Muscle of back (tissue), 3 donors: ENCODE measurements at regions not wholly inside any gene's neighbourhood (a gene's known extent, or its start where the extent isn't known, plus 50 kb on each side); places are given as distances from the start of the nearest gene placed in this dataset.
"Not testable (repeated sequence)": the region's sequence is repeated elsewhere in the genome, so short reads cannot be mapped to it uniquely, and the experiment has no call there.

Experiments
- DNase-seq, 3 donors: peaks; one replicate each; pipeline versions ENCODE4 v3.0.0 to v3.0.0-alpha.2; 2013

DNA sequence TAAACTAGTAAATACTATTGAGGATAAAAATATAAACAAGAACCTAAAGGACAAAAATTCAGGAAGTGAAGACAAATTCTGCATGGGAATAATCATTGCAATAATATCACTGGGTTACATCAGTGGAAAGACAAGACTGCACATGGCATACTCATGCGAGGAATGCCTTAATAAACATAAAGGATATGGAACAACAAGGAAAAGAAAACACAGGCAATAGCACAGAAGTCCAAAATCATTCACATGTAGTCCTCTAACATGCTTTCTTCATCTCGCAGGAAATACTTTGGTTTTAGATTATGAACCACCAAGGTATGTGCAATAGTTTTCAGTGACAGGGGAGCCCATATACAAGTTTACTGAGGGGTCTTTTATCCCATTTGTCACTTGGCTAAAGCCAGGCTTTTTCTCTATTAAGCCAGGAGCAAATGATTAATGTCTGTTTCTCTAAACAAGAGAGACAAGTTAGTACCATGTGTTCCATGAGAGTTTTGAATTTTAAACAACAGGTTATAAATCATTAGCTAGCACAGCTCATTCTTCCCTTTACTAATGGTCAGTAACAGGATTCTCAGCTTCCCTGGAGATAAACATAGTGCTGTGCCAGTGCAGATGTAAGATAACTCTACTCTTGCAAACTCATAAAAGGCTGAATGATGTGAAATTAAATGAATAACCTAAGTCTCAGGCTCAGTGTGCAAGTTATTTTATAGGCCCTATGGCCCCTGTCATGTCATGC, 353.6 kb upstream of the FSIP2 start:
- peak in 2 of 3 donors; percentile 3 to 42 for DNase-seq

DNA sequence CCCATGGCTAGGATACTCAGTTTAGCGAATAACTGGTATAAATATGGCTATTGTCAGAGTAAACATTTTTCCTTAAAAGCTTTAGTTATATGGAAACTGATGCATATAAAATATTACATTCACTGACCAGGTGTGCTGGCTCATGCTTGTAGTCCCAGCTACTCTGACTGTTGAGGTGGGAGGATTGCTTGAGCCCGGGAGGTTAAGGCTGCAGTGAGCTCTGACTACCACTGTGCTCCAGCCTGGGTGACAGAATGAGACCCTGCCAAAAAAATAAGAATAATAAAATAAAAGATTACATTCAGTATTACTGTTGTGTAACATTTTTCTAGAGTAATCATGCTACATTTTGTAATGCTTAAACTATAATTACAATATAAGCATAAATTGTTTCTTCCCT, 350.4 kb upstream of the FSIP2 start:
- DNase-seq = no peak

DNA sequence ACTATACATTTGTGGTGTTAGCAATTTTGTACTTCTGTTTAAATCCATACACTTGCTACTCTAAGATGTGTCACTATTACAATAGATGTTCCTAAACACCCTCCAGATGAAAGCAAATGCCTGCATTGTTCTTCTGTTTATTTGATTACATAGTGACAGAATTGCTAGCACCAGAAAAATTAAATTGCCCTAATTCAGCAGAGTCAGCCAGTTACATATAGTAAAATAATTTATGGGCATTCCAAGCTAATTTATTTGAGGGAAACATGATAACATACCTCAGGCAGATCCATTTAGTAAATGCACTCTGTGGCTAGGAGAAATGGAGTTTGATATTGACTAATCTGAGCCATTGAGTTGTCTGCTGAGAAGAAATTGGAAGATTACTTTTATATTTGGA, 347.1 kb upstream of the FSIP2 start:
- DNase-seq = no peak

DNA sequence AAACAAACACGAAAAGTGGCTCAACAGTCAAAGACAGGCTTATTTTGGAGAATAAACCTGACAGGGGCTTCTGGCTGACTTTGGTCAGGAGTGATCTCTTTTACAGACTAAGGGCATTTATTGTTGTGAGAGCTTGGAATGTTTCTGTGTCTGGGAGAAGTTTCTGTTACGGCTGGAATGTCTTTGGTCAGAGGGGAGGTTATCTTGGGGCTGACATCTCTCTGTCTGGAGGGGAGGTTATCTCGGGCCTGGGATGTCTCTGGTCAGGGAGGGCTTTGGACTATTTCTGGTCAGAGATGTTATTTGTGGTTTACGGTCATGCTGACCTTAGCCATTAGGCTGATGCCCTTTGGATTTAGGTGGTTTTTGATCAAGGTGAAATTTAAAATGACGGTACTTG, 345.5 kb upstream of the FSIP2 start:
- DNase-seq = no peak

DNA sequence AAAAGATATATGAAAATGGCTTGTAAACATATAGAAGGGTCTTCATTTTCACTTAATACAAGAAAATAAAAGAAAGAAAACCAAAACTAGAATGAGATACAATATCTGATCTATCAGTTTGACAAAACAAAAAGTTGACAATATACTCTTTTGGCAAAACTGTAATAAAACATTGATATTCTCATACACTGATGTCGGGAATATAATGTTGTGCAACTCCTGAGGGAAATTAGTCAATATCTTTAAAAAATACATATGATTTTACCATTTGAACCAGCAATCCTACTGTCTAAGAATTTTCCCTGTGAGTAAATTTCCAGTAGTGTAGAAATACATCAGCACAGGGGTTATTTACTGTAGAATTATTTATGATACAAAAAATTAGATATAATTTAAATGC, 336.1 kb upstream of the FSIP2 start:
- DNase-seq = no peak

DNA sequence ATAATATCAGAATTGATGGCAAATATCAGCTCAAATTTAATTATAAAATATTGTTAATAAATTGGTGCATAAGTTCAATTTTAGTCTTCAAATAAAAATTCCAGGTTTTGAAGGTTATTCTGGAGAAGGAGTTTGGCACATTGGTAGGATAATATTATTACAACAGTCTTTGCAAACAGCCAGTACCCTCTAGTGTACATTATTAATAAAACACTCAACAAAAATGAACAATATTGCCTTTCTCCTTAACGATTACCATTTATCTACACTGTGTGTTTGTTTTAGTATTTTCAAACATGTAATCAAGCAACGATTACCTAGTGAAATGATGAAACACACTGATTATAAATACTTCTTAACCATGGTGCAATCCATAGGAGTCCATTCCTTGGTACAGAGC, 334.0 kb upstream of the FSIP2 start:
- no peak for DNase-seq

DNA sequence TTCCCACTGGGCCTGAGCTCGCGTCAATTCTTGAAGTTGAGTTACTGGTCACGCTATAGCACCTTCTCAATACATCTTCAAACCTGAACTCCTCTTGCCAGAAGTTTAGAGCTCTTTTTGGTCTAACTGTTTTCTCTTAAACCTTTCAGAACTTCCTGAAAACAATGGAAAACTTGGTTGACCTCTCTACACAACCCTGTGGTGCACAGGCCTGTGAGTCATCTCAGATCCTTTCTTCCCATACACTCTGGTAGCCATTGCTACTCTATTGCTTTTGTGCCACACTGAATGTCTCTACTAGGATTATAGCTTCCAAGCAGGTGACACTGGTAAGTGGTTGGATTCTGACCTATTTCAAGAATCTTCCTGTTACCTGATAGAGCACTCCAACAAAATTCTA, 321.5 kb upstream of the FSIP2 start:
- no peak for DNase-seq

DNA sequence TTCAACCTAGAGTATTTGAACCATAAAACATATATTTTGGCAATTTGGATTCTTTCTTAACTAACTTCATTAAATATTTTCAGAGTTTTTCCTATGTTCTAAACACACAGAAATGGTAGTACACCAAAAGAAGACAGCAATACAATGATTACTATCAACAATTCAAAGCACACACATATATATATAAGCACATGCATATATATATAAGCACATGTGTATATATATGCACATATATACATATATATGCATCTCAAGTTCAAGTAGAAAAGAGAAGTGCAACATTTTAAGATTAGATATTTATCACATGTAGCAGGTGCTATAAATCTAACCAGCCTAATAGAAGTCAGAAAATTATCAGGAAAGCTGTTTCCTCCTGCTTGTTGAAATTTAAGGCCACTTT, 320.9 kb upstream of the FSIP2 start:
- no peak for DNase-seq

DNA sequence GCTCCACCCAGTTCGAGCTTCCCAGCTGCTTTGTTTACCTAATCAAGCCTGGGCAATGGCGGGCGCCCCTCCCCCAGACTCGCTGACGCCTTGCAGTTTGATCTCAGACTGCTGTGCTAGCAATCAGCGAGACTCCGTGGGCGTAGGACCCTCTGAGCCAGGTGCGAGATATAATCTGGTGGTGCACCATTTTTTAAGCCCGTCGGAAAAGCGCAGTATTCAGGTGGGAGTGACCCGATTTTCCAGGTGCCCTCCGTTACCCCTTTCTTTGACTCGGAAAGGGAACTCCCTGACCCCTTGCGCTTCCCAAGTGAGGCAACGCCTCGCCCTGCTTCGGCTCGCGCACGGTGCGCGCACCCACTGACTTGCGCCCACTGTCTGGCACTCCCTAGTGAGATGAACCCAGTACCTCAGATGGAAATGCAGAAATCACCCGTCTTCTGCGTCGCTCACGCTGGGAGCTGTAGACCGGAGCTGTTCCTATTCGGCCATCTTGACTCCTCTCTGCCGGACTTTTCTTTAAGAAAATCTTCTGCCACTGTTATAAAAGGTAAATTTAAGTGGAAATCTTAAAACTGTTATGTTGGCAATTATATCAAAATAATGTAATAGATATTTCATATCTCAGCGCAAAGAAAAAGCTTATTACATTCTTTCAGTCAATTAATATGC, 313.5 kb upstream of the FSIP2 start:
- DNase-seq = not testable (repeated sequence)

DNA sequence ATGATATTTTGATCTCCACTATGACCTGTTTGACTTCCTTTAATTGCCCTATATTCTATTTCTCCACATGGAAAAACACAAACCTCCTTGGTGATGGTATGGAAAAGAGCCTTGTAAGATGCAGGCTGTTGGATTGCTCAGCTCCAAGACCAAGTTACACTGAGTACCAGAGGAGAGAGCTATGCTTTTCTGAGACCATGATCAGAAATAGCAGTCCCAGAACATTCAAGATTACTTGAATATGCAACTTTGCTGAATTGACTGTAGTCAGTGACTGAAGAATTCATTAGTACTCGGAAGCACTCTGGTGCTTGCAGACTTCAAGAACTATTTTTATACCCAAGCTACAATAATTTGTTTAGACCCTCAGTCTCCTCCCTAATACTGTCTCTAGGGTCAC, 310.6 kb upstream of the FSIP2 start:
- DNase-seq = no peak

DNA sequence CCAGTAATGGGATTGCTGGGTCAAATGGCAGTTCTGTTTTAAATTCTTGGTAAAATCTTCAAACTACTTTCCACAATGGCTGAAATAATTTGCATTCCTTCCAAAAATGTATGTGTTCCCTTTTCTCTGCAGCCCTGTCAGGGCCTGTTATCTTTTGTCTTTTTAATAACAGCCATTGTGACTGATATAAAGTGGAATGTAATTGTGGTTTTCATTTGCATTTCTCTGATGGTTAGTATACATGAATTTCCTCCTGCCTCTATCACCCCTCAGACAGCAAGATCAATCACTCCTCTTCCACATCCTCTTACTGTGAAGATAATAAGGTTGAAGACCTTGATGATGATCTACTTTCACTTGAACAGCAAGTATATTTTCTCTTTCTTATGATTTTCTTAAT, 304.8 kb upstream of the FSIP2 start:
- DNase-seq = peak in 1 of 3 donors; percentile 40

DNA sequence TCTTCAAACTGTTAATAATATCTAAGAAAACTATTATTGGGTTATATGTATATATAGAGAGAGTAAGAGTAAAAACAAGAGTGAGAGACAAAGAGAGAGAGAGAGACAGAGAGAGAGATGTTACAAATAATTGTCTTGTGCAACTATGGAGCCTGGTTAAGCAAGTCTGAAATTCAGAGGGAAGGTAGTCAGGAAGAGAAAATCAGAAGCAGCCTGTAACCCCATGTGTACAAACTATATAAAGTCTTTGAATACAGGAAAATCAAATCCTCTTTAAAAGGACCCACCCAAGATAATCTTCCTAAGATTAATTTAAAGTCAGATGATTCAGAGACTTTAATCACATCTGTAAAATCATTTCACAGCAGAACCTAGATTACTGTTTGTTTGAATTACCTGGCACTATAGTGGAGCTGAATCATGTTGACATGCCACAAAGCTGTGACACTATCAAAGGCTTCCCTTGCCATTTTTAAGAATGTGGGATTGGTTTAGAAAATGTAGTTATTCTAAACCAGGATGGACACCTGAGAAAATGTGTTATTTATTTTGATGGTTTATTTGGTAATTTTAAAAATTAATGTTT, 301.7 kb upstream of the FSIP2 start:
- DNase-seq = no peak

DNA sequence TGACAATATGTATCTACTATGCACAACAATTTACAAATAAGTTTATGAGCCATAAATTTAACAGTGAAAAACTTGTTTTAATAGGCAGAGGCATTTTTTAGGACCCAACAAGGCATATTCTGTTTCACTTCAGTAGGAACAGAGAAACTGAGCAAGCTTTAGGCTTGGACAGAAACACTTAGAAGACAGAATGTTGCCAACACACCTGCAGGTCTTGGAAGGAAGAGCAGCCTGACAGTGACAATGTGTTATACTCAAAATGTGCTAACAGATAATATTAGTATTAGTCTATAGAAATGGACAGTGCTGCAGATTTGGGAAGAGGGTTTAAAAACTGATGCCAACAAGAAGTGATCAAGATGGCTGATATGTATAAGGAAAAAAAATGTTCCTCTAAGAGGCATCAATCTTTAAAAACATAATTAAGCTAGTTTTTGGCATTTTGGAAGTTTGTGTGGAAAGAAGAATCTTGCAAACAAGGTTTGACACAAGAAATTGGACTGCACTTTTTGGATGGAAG, 297.1 kb upstream of the FSIP2 start:
- DNase-seq = peak; percentile 38 to 71 (median 47)

DNA sequence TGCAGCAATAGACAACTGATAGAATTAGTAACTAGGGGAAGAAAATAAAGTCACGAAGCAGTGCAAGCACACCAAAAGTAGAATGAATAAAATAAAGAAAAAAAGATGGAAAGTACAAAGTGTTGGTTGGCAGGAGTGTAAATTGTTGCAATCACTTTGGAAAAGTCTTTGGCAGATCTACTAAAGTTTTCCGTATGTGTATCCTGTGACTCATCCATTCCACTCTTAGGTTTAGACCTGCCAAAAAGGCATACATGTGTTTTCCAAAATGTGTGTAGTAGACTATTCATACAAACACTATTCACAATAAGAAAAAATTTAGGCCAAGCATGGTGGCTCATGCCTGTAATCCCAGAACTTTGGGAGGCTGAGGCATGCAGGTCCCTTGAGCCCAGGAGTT, 282.1 kb upstream of the FSIP2 start:
- DNase-seq = peak; percentile 55 to 78 (median 64)

DNA sequence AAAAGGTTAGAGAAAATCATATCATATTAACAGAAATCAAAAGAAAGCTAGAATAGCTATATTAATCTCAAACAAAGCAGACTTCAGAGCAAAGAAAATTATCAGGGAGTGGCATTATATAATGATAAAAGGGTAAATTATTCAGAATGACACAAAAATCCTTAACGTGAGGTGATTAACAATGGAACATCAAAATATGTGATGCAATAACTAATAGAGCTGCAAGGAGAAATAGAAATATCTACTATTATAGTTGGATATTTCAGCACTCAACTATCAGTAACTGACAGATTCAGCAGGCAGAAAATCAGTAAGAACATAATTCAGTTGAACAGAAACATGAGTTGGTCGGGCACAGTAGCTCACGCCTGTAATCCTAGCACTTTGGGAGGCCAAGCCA, 275.1 kb upstream of the FSIP2 start:
- DNase-seq = no peak

DNA sequence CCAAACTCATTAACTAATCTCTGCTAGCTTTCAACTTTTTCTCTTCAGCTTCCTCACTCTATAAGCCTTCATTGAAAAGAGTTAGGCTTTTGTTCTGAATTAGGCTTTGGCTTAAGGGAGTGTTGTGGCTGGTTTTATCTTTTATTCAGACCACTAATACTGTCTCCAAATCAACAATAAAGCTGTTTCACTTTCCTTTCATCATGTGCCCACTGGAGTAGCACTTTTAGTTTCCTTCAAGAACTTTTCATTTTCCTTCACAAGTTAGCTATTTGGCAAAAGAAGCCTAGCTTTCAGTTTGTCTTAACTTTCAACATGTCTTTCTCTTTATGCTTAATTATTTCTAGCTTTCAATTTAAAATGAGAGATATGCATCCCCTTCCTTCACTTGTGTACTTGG, 271.7 kb upstream of the FSIP2 start:
- no peak for DNase-seq

DNA sequence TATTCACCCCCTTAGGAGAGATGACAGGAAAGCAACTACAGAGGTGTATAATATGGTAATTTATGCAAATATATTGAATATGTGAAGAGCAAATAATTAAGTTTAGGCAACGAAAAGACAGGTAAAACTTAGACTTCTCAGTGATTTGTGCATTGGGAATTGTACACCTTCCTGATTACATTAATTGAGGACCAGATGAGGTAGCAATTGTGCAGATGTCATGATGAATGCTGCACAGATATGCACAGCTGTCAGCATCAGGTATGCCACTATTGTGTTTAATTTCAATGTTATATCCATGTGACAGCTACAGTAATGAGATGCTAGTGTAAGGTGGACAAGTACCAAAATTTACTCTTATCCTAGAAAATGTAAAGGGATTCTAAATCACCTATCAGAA, 267.2 kb upstream of the FSIP2 start:
- no peak for DNase-seq

DNA sequence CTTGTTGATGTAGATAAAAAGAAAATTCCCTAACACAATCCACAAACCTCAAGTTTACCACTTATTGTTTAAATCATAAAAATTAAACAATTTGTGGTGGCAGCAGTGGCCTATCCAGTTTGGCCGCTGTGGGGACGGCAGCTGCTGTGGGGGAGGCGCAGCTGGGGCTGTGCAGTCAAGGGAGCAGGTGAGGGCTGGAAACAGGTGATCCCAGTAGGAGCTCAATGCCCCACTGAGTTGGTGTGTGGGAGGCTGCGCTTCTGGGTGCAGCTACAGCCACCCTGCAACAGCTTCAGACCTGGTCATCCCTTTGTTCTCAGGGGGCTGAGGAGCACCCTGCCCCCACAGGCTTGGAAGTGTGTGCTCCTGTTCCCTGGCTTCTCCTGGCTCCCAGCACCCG, 266.0 kb upstream of the FSIP2 start:
- no peak for DNase-seq

DNA sequence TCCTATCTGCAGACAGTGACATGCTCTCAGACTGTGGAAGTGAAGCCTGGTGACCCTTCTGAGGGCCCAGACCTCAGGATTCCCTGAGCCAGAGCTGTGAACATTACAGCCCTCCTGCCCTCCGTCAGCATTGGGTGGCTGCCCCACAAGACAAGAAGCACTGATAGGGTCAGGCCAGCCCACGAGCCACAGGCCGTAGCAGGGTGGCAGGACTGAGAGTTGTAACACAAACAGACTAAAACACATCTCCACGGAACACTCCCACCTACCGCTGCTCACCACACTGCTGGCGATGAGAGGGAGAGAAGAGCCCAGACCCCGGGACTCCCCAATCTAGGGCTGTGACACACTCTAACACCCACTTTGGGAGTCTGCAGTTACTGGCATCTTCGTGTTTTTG, 264.8 kb upstream of the FSIP2 start:
- no peak for DNase-seq

DNA sequence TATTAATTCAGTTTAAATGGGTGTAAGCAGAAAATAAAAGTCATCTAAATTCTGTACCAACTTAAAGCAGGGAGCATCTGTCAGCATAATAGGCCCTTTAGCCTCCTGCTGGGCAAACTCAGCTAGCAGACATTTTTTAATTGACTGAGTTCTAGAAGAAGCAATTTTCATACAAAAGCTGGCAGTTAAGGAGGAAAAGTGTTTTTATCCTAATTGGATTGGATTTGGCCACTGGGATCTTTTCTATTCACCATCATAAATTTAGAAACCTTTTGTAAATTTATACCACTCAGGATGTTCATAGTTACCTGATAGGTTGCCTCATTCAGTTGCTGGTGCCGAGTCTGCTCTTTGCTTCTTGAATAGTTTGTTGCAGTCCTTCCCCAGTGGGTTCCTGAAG, 262.7 kb upstream of the FSIP2 start:
- no peak for DNase-seq

DNA sequence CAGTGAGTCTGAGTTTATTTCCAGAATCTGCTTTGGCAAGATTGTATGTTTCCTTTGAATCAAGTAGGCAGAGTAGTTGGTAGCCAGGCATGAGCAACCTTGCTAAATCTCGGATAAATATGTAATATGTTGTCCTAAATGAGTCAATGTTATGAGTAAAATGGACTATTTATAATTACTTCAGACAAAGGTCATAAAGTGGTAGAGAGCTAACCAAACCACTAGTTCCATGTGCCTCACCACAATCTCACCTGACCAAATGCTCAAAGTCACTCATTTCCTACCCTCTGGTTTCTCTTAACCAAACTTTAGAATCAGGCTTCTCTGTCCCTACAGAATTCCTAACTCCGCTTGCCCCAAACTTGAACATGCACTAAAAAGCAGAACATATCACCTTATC, 261.2 kb upstream of the FSIP2 start:
- no peak for DNase-seq

DNA sequence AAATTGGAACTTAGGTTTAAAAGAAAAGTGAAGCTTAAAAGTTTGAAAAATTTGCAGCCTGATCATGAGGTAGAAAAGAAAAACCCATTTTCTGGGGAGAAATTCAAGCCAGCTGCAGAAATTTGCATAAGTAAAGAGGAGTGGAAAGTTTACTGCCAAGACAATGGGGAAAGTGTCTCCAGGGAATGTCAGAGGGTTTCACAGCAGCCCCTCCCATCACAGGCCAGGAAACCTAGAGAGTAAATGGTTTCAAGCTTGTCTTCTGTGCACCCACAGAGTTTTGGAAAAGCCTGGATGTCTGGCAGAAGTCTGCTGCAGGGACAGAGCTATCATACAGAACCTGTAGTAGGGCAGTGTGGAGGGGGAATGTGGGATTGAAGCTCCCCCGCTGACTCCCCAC, 254.0 kb upstream of the FSIP2 start:
- no peak for DNase-seq

DNA sequence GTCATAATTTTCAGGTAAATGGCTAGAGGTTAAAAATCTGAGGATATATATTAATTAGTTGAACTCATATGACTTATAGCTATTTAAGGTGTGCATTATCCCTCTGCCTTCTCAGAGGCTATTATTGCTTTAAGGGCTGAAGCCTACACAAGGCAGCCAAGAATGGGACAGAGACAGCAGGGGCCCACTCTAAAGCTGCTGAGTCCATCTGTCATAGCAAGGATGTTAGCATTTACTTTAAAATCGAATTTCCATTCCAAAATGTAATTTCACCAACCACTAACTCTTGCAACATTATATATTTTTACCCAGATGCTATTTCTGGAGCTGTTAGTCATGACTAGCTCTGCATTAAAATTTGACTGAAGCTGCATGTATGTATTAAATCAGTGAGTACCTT, 236.3 kb upstream of the FSIP2 start:
- DNase-seq = no peak
